ENCODE measurements at regions not wholly inside any gene's neighbourhood (a gene's known extent, or its start where the extent isn't known, plus 50 kb on each side); places are given as distances from the start of the nearest gene placed in this dataset.

- TF ChIP-seq POLR2AphosphoS5 (IDR thresholded peaks at IDR 0.05) = no peak
- no peak for TF ChIP-seq CTCF (IDR thresholded peaks at IDR 0.05 in 8 of 11, conservative IDR thresholded peaks at IDR 0.05 in 3 of 11)
- no peak for TF ChIP-seq POLR2A (IDR thresholded peaks at IDR 0.05)
Observed at GRCh38 chr10:44245601-44245938, 139.3 kb downstream of the CXCL12 start.
